ENCODE measurements at regions not wholly inside any gene's neighbourhood (a gene's known extent, or its start where the extent isn't known, plus 50 kb on each side); places are given as distances from the start of the nearest gene placed in this dataset.

DNA sequence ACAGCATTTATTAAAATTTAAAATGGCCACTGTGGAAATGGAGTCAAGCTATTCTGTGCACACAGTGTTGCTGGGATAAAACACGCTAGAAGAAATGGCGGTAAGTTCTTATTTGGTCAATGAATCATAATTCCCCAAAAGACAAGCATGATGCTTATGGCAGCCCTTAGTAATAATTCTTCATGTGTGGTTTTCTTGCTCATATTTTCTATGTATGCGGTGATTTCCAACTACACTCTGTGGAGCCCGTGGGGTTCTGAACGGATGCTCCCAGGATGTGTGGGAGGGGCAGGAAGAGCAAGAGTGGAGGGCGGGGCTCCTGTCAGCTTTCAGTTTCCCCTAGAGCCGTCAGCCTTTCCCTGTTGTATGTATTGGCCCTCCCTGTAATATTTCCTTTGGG is 91.7 kb upstream of the RMDN2 start:
- TF ChIP-seq YY1 (IDR thresholded peaks at IDR 0.05; ENCODE audit: insufficient read depth, insufficient read length), result no peak
- no peak for TF ChIP-seq ZNF274 (IDR thresholded peaks at IDR 0.05; ENCODE audit: low read depth, low read length)

All from NT2/D1 (cell line).